ENCODE measurements at regions not wholly inside any gene's neighbourhood (a gene's known extent, or its start where the extent isn't known, plus 50 kb on each side); places are given as distances from the start of the nearest gene placed in this dataset.
"Not testable (repeated sequence)": the region's sequence is repeated elsewhere in the genome, so short reads cannot be mapped to it uniquely, and the experiment has no call there.

- intact Hi-C loops (cut with DNase I); H3K27me3 ChIP-seq; H3K4me3 ChIP-seq; H3K4me1 ChIP-seq (replicated peaks in 1 of 2); DNase-seq; H3K27ac ChIP-seq; H3K36me3 ChIP-seq (replicated peaks in 1 of 2); H3K9me3 ChIP-seq (replicated peaks in 1 of 3): not testable (repeated sequence)
- no CpG with 5 or more reads among the region's 17 CpGs for WGBS, 4 donors
Measured at GRCh38 chr21:8194042-8194441, 2327.3 kb upstream of the TPTE start.

GRCh38 chr21:8197377-8198027, 2323.9 kb upstream of the TPTE start:
- H3K9me3 ChIP-seq (replicated peaks in 1 of 3); intact Hi-C loops (cut with DNase I); H3K27me3 ChIP-seq; H3K36me3 ChIP-seq (replicated peaks in 1 of 2); H3K4me1 ChIP-seq (replicated peaks in 1 of 2); H3K4me3 ChIP-seq; DNase-seq; H3K27ac ChIP-seq: not testable (repeated sequence)
- no CpG with 5 or more reads among the region's 20 CpGs for WGBS, 4 donors

GRCh38 chr21:8205094-8205891, 2316.1 kb upstream of the TPTE start:
- H3K27me3 ChIP-seq; H3K36me3 ChIP-seq (replicated peaks in 1 of 2); intact Hi-C loops (cut with DNase I); H3K9me3 ChIP-seq (replicated peaks in 1 of 3); H3K27ac ChIP-seq; DNase-seq; H3K4me1 ChIP-seq (replicated peaks in 1 of 2); H3K4me3 ChIP-seq: not testable (repeated sequence)
- WGBS, 4 donors, result no CpG with 5 or more reads among the region's 111 CpGs

- H3K4me3 ChIP-seq; H3K27me3 ChIP-seq; intact Hi-C loops (cut with DNase I); H3K9me3 ChIP-seq (replicated peaks in 1 of 3); H3K27ac ChIP-seq; H3K4me1 ChIP-seq (replicated peaks in 1 of 2); H3K36me3 ChIP-seq (replicated peaks in 1 of 2); DNase-seq: not testable (repeated sequence)
- no CpG with 5 or more reads among the region's 40 CpGs for WGBS, 4 donors
Measured at GRCh38 chr21:8205892-8206188, 2315.5 kb upstream of the TPTE start.

- H3K4me3 ChIP-seq; H3K27ac ChIP-seq; H3K4me1 ChIP-seq (replicated peaks in 1 of 2); intact Hi-C loops (cut with DNase I); H3K27me3 ChIP-seq; H3K36me3 ChIP-seq (replicated peaks in 1 of 2); H3K9me3 ChIP-seq (replicated peaks in 1 of 3): not testable (repeated sequence)
- WGBS, 4 donors, result 34 to 75% methylated on average over 31 to 40 of the region's 111 CpGs; no CpG with 5 or more reads in 2 of the 4 donors
- peak in 6 of 7 donors; percentile 39 to 95 (median 70) for DNase-seq
Measured at GRCh38 chr21:8212986-8213550, 2308.3 kb upstream of the TPTE start.

GRCh38 chr21:8214539-8214938, 2306.8 kb upstream of the TPTE start:
- H3K36me3 ChIP-seq (replicated peaks in 1 of 2); H3K4me1 ChIP-seq (replicated peaks in 1 of 2); H3K27ac ChIP-seq; H3K27me3 ChIP-seq; intact Hi-C loops (cut with DNase I); H3K9me3 ChIP-seq (replicated peaks in 1 of 3); H3K4me3 ChIP-seq; DNase-seq: not testable (repeated sequence)
- 30 to 31% methylated on average over 20 to 25 of the region's 70 CpGs; no CpG with 5 or more reads in 2 of the 4 donors for WGBS, 4 donors

GRCh38 chr21:8229366-8230150, 2291.8 kb upstream of the TPTE start:
- H3K36me3 ChIP-seq (replicated peaks in 1 of 2); H3K4me3 ChIP-seq; DNase-seq; H3K27me3 ChIP-seq; H3K4me1 ChIP-seq (replicated peaks in 1 of 2); intact Hi-C loops (cut with DNase I); H3K9me3 ChIP-seq (replicated peaks in 1 of 3); H3K27ac ChIP-seq: not testable (repeated sequence)
- no CpG with 5 or more reads among the region's 5 CpGs for WGBS, 4 donors

GRCh38 chr21:8231252-8231651, 2290.1 kb upstream of the TPTE start:
- H3K27me3 ChIP-seq; H3K9me3 ChIP-seq (replicated peaks in 1 of 3); intact Hi-C loops (cut with DNase I); H3K4me1 ChIP-seq (replicated peaks in 1 of 2); H3K36me3 ChIP-seq (replicated peaks in 1 of 2); H3K27ac ChIP-seq; DNase-seq; H3K4me3 ChIP-seq: not testable (repeated sequence)
- WGBS, 4 donors, result 52 to 84% (median 68%) methylated on average over 1 to 6 of the region's 12 CpGs

GRCh38 chr21:8233000-8233399, 2288.4 kb upstream of the TPTE start:
- 43 to 52% (median 51%) methylated on average over 1 of the region's 1 CpG for WGBS, 4 donors
- intact Hi-C loops (cut with DNase I); DNase-seq; H3K36me3 ChIP-seq (replicated peaks in 1 of 2); H3K27ac ChIP-seq; H3K4me3 ChIP-seq; H3K4me1 ChIP-seq (replicated peaks in 1 of 2); H3K27me3 ChIP-seq; H3K9me3 ChIP-seq (replicated peaks in 1 of 3): not testable (repeated sequence)

- DNase-seq; H3K36me3 ChIP-seq (replicated peaks in 1 of 2); H3K27ac ChIP-seq; H3K27me3 ChIP-seq; H3K4me1 ChIP-seq (replicated peaks in 1 of 2); intact Hi-C loops (cut with DNase I); H3K9me3 ChIP-seq (replicated peaks in 1 of 3); H3K4me3 ChIP-seq: not testable (repeated sequence)
- WGBS, 4 donors, result 45 to 54% (median 52%) methylated on average over 1 of the region's 1 CpG
Measured at GRCh38 chr21:8234059-8234458, 2287.3 kb upstream of the TPTE start.

All from adrenal gland (tissue), 9 donors.